ENCODE measurements at regions not wholly inside any gene's neighbourhood (a gene's known extent, or its start where the extent isn't known, plus 50 kb on each side); places are given as distances from the start of the nearest gene placed in this dataset.

DNA sequence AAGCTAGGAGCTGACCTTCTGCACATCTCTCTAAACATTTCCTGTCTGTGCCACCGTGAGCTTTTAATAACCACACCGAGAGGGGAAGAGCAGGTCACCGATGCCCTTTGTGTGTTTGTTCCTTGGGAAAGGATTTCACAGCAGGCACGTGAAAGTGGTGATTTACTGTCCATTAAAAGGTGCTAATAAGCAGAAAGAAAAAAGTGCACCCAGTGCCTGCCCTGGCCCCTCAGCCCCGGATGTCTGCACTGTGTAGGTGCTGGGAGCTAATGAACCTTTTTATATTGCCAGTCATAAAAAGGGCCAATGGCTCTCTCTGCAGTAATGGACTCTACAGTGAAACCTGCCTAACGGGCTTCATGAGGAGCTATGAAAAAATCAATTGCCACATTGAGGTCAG lies 312.6 kb downstream of the C6orf118 start:
- ATAC-seq (no peak), DNase-seq (no peak)
- intact Hi-C loops (cut with DNase I), result no loop called here
- no peak overlapping the region for H3K27ac ChIP-seq
- H3K9me3 ChIP-seq, result peaks cover 0 to 8% of the 10 kb centered on the region in 2 donors
- no peaks in the 10 kb centered on the region for H3K36me3 ChIP-seq
- no peak overlapping the region for H3K4me3 ChIP-seq
- no peaks in the 10 kb centered on the region for H3K27me3 ChIP-seq
- no peaks in the 10 kb centered on the region for H3K4me1 ChIP-seq
- TF ChIP-seq, protein P1, sequence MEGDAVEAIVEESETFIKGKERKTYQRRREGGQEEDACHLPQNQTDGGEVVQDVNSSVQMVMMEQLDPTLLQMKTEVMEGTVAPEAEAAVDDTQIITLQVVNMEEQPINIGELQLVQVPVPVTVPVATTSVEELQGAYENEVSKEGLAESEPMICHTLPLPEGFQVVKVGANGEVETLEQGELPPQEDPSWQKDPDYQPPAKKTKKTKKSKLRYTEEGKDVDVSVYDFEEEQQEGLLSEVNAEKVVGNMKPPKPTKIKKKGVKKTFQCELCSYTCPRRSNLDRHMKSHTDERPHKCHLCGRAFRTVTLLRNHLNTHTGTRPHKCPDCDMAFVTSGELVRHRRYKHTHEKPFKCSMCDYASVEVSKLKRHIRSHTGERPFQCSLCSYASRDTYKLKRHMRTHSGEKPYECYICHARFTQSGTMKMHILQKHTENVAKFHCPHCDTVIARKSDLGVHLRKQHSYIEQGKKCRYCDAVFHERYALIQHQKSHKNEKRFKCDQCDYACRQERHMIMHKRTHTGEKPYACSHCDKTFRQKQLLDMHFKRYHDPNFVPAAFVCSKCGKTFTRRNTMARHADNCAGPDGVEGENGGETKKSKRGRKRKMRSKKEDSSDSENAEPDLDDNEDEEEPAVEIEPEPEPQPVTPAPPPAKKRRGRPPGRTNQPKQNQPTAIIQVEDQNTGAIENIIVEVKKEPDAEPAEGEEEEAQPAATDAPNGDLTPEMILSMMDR (IDR thresholded peaks at IDR 0.05), result no peak

- no peaks in the 10 kb centered on the region for H3K4me1 ChIP-seq
- H3K36me3 ChIP-seq, result no peaks in the 10 kb centered on the region
- H3K27me3 ChIP-seq, result no peaks in the 10 kb centered on the region
- no peak overlapping the region for H3K4me3 ChIP-seq
- ATAC-seq, result no peak
- H3K27ac ChIP-seq, result no peak overlapping the region
- no peak for DNase-seq
- peaks cover 0 to 5% of the 10 kb centered on the region in 2 donors for H3K9me3 ChIP-seq
- TF ChIP-seq, protein P1 (IDR thresholded peaks at IDR 0.05), result no peak
- intact Hi-C loops (cut with DNase I), result no loop called here
Observed at GRCh38 chr6:164991573-164991972, 317.8 kb downstream of the C6orf118 start.

GRCh38 chr6:164990901-164991300 lies 318.5 kb downstream of the C6orf118 start:
- DNase-seq (no peak), ATAC-seq (no peak)
- H3K27ac ChIP-seq, result no peak overlapping the region
- TF ChIP-seq, protein P1 (IDR thresholded peaks at IDR 0.05), result no peak
- peaks cover 0 to 5% of the 10 kb centered on the region in 2 donors for H3K9me3 ChIP-seq
- H3K36me3 ChIP-seq, result no peaks in the 10 kb centered on the region
- no peaks in the 10 kb centered on the region for H3K4me1 ChIP-seq
- no peaks in the 10 kb centered on the region for H3K27me3 ChIP-seq
- intact Hi-C loops (cut with DNase I), result no loop called here
- no peak overlapping the region for H3K4me3 ChIP-seq

DNA sequence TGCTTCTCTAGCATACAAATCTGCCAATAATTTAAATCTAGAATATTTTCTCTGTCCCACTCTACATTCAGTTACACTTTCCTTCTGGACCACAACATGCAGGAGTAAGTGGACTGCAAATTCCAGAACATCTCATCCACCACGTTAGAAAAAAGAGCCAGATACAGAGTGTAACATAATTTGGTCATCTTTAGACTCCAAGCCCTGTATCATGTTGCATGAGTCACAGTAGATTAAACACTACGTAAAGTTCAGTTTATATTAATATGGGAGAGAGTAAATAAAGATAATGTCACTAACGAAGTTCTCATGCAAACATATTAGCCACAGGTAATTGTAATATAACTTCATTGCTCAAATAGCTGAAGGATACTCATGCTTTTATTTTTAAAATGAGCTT lies 327.0 kb downstream of the C6orf118 start:
- intact Hi-C loops (cut with DNase I), result no loop called here
- TF ChIP-seq, protein P1 (IDR thresholded peaks at IDR 0.05), result no peak

GRCh38 chr6:164967102-164967501 lies 342.3 kb downstream of the C6orf118 start:
- Histone ChIP-seq H3K4me1 (no peaks in the 10 kb centered on the region), H3K4me3 (no peak overlapping the region), H3K36me3 (no peaks in the 10 kb centered on the region), H3K27ac (no peak overlapping the region), H3K27me3 (no peaks in the 10 kb centered on the region), H3K9me3 (peaks cover 0 to 1% of the 10 kb centered on the region in 2 donors)
- intact Hi-C loops (cut with DNase I), result no loop called here
- TF ChIP-seq, protein P1 (IDR thresholded peaks at IDR 0.05), result no peak
- ATAC-seq (no peak), DNase-seq (peak in 2 of 4 donors; percentile 15 to 46)

More for the DNA sequence above, 327.0 kb downstream of the C6orf118 start:
- H3K27ac ChIP-seq, result no peak overlapping the region
- ATAC-seq (no peak), DNase-seq (no peak)
- H3K4me3 ChIP-seq, result no peak overlapping the region
- no peaks in the 10 kb centered on the region for H3K36me3 ChIP-seq
- H3K27me3 ChIP-seq, result no peaks in the 10 kb centered on the region
- peaks cover 0 to 8% of the 10 kb centered on the region in 2 donors for H3K9me3 ChIP-seq
- no peaks in the 10 kb centered on the region for H3K4me1 ChIP-seq
